Esophagus squamous epithelium (tissue), 4 donors: ENCODE measurements at regions not wholly inside any gene's neighbourhood (a gene's known extent, or its start where the extent isn't known, plus 50 kb on each side); places are given as distances from the start of the nearest gene placed in this dataset.
"Not testable (repeated sequence)": the region's sequence is repeated elsewhere in the genome, so short reads cannot be mapped to it uniquely, and the experiment has no call there.

Experiments
- CTCF ChIP-seq, 6 experiments: fragments of 450-650 bp in 4 of 6; fragments of 200-600 bp in 2 of 6; sonication (generic) in 2 of 6; IDR thresholded peaks; one replicate each; pipeline ENCODE4 v1.5.1; 2016 to 2019; ENCODE audit warnings: antibody characterized with exemption in 6 of 6, mild to moderate bottlenecking in 4 of 6, moderate library complexity in 4 of 6
- POLR2A ChIP-seq, 4 donors: fragments of 450-650 bp; IDR thresholded peaks; one replicate each; pipeline ENCODE4 v1.6.1; 2017; ENCODE audit warnings: antibody characterized with exemption in 4 of 4, mild to moderate bottlenecking in 4 of 4, moderate library complexity in 3 of 4

GRCh38 chr7:91394757-91395156, 130.5 kb downstream of the FZD1 start:
- not testable (repeated sequence) for TF ChIP-seq CTCF, POLR2A (IDR thresholded peaks at IDR 0.05)
